ENCODE measurements at regions not wholly inside any gene's neighbourhood (a gene's known extent, or its start where the extent isn't known, plus 50 kb on each side); places are given as distances from the start of the nearest gene placed in this dataset.

GRCh38 chr1:96333522-96334235 lies 387.9 kb upstream of the PTBP2 start:
- DNase-seq (ENCODE audit: low read depth, low spot score), result peak; percentile 29
- Histone ChIP-seq H3K79me2 (ENCODE audit: control insufficient read depth, insufficient read depth, low read length) (no peaks in the 10 kb centered on the region), H3K4me1 (ENCODE audit: control insufficient read depth, extremely low read depth, insufficient read depth, low read length) (peaks cover 9% of the 10 kb centered on the region), H3K4me3 (replicated peaks in 1 of 3; ENCODE audit: insufficient read depth in 1 of 3, low read depth in 1 of 3, low read length in 3 of 3) (no peak overlapping the region), H3K27me3 (ENCODE audit: control insufficient read depth in 2 of 2, insufficient read depth in 2 of 2, low read length in 2 of 2) (no peaks in the 10 kb centered on the region), H3K9me3 (replicated peaks; ENCODE audit: control insufficient read depth, insufficient read depth, low read length) (no peaks in the 10 kb centered on the region), H3K9me1 (replicated peaks; ENCODE audit: control insufficient read depth, extremely low read depth, insufficient read depth, low read length) (no peaks in the 10 kb centered on the region), H4K20me1 (replicated peaks; ENCODE audit: control insufficient read depth, extremely low read depth, insufficient read depth, low read length) (no peaks in the 10 kb centered on the region), H3K9ac (replicated peaks; ENCODE audit: extremely low read depth, insufficient read depth, low read length) (no peak overlapping the region), H3K36me3 (ENCODE audit: control insufficient read depth in 2 of 2, extremely low read depth in 1 of 2, insufficient read depth in 2 of 2, low read length in 2 of 2) (no peaks in the 10 kb centered on the region), H2AFZ (ENCODE audit: low read depth, low read length) (no peak overlapping the region), H3K4me2 (ENCODE audit: insufficient read depth, low read length) (no peak overlapping the region), H3K27ac (ENCODE audit: insufficient read depth, low read depth, low read length) (no peak overlapping the region)
- POLR2A ChIA-PET, result no interaction called here
- dilution Hi-C loops (cut with MboI; ENCODE audit: extremely low pct_ligation_motif_present, low sequenced_read_pairs) (no loop called here), intact Hi-C loops (cut with micrococcal nuclease) (no loop called here)
- FAIRE-seq, result no peak
- TF ChIP-seq CTCF (IDR thresholded peaks at IDR 0.05; ENCODE audit: extremely low read depth in 1 of 2, insufficient read depth in 1 of 2, low read depth in 1 of 2, low read length in 2 of 2), result no peak
- TF ChIP-seq GATA2 (IDR thresholded peaks at IDR 0.05; ENCODE audit: insufficient read depth, insufficient read length, low read depth, low read length), result peak; percentile 59
- BruUV-seq (replicated peaks), result no TSS peak
- CTCF ChIA-PET, result interaction anchor here (1.2 kb wide), 1 partner anchor 97 kb away, joined by 3 read pairs; no protein-coding TSS in a partner anchor

- Histone ChIP-seq H2AFZ (ENCODE audit: low read depth, low read length) (no peak overlapping the region), H3K4me1 (ENCODE audit: control insufficient read depth, extremely low read depth, insufficient read depth, low read length) (peaks cover 7% of the 10 kb centered on the region), H3K9me3 (replicated peaks; ENCODE audit: control insufficient read depth, insufficient read depth, low read length) (no peaks in the 10 kb centered on the region), H3K4me3 (replicated peaks in 1 of 3; ENCODE audit: insufficient read depth in 1 of 3, low read depth in 1 of 3, low read length in 3 of 3) (no peak overlapping the region), H3K9me1 (replicated peaks; ENCODE audit: control insufficient read depth, extremely low read depth, insufficient read depth, low read length) (no peaks in the 10 kb centered on the region), H4K20me1 (replicated peaks; ENCODE audit: control insufficient read depth, extremely low read depth, insufficient read depth, low read length) (no peaks in the 10 kb centered on the region), H3K36me3 (ENCODE audit: control insufficient read depth in 2 of 2, extremely low read depth in 1 of 2, insufficient read depth in 2 of 2, low read length in 2 of 2) (no peaks in the 10 kb centered on the region), H3K79me2 (ENCODE audit: control insufficient read depth, insufficient read depth, low read length) (no peaks in the 10 kb centered on the region), H3K27me3 (ENCODE audit: control insufficient read depth in 2 of 2, insufficient read depth in 2 of 2, low read length in 2 of 2) (no peaks in the 10 kb centered on the region), H3K4me2 (ENCODE audit: insufficient read depth, low read length) (no peak overlapping the region), H3K9ac (replicated peaks; ENCODE audit: extremely low read depth, insufficient read depth, low read length) (no peak overlapping the region), H3K27ac (ENCODE audit: insufficient read depth, low read depth, low read length) (no peak overlapping the region)
- ChIA-PET CTCF (interaction anchor here (1.5 kb wide), 1 partner anchor 13 kb away, joined by 4 read pairs; no protein-coding TSS in a partner anchor), POLR2A (no interaction called here)
- dilution Hi-C loops (cut with MboI; ENCODE audit: extremely low pct_ligation_motif_present, low sequenced_read_pairs) (no loop called here), intact Hi-C loops (cut with micrococcal nuclease) (no loop called here)
- DNase-seq (ENCODE audit: low read depth, low spot score) (no peak), FAIRE-seq (no peak)
- no TSS peak for BruUV-seq (replicated peaks)
- TF ChIP-seq POLR2AphosphoS5 (IDR thresholded peaks at IDR 0.05; ENCODE audit: insufficient read depth, low read depth, low read length) (no peak), JUN (IDR thresholded peaks at IDR 0.05; ENCODE audit: borderline replicate concordance, insufficient read depth, insufficient read length, low read depth) (no peak), POLR2A (IDR thresholded peaks at IDR 0.05; ENCODE audit: low read depth, low read length) (no peak), FOS (IDR thresholded peaks at IDR 0.05; ENCODE audit: borderline replicate concordance, insufficient read depth, low read length) (no peak), EZH2 (IDR thresholded peaks at IDR 0.05; ENCODE audit: borderline replicate concordance, low read depth, low read length, severe bottlenecking) (no peak), GATA2 (IDR thresholded peaks at IDR 0.05; ENCODE audit: insufficient read depth, insufficient read length, low read depth, low read length) (no peak), MYC (IDR thresholded peaks at IDR 0.05; ENCODE audit: low read depth, low read length) (no peak), MAX (IDR thresholded peaks at IDR 0.05; ENCODE audit: insufficient read depth, insufficient read length) (no peak), CTCF (IDR thresholded peaks at IDR 0.05; ENCODE audit: extremely low read depth in 1 of 2, insufficient read depth in 1 of 2, low read depth in 1 of 2, low read length in 2 of 2) (no peak)
Measured at GRCh38 chr1:96334236-96334557, 387.4 kb upstream of the PTBP2 start.

Measured in endothelial cell of umbilical vein (primary cell).